ENCODE measurements at regions not wholly inside any gene's neighbourhood (a gene's known extent, or its start where the extent isn't known, plus 50 kb on each side); places are given as distances from the start of the nearest gene placed in this dataset.
"Not testable (repeated sequence)": the region's sequence is repeated elsewhere in the genome, so short reads cannot be mapped to it uniquely, and the experiment has no call there.

- no peak for DNase-seq (ENCODE audit: low read depth in 3 of 3)
Observed at GRCh38 chr1:224791362-224791941, 138.0 kb upstream of the DNAH14 start.

DNA sequence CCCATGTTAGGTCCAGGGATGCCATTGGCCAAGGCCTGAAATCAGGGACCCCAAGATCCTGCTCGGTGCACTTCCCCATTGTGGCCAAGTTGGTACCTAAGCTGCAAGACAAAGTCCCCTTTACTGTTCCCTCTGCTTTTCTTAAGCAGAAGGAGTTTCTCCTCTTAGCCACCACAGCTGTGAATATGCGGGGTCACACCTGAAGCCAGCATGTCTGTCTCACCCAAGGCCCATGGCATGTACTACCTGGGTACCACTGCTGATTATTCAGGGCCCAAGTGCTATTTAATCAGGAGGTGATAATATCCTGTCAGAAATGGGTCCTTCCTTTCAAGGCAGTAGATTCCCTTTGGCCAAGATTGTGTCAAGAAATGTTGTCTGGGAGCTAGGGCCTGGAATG lies 133.9 kb upstream of the DNAH14 start:
- DNase-seq (ENCODE audit: low read depth in 3 of 3): no peak

- no peak for DNase-seq (ENCODE audit: low read depth in 3 of 3)
Observed at GRCh38 chr1:224799083-224799482, 130.4 kb upstream of the DNAH14 start.

DNA sequence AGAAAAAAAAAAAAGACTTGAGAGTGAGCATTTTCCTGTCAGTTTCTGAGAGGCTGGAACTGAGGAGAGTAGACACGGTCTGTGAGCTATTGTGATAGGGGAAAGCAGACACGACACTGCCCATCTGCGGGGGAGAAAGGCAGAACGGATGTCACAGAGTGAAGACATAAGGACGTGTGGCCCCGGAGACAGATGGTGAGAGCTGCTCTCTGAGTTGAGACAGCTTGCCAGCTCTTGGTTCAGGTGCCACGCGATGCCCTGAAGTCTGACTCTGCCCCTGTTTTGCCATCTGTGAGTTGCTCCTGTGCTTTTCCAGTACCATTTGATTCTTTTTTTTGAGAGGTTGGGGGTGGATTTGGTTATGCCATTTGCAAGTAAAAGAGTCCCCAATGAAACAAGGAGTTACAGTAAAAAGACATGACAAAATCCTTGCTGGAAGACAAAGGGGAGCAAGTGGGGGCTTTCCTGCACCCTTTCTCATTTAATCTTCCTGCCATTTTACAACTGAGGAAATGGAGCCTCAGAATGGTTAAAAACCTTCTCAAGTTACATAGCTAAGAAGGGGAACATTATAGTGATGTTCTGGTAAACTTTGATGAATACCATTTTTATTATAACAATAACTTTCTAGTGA lies 128.9 kb upstream of the DNAH14 start:
- no peak for DNase-seq (ENCODE audit: low read depth in 3 of 3)

DNA sequence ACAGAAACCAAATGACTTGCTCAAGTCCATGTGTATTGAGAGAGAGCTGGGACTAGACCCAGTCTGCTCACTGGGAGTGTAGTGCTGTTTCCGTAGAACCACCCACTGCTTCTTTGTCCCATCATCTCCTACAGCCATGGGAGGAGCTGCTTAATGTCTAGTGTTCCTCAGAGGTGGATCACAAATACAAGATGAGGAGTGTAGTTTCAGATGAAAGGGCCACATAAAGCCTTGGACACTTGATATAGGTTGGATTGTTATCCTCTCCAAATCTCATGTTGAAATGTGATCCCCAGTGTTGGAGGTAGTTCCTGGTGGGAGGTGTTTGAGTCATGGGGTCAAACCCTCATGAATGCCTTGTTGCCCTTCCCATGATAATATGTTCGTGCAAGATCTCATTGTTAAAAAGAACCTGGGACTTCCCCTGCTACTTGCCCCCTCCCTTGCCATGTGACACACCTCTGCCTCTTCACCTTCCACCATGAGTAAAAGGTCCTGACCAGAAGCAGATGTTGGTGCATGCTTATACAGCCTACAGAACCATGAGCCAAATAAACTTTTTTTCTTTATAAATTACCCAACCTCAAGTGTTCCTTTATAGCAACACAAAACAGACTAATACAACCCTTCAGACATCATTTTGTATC lies 127.5 kb upstream of the DNAH14 start:
- no peak for DNase-seq (ENCODE audit: low read depth in 3 of 3)

GRCh38 chr1:224802617-224803016 lies 126.9 kb upstream of the DNAH14 start:
- DNase-seq (ENCODE audit: low read depth in 3 of 3): no peak

DNA sequence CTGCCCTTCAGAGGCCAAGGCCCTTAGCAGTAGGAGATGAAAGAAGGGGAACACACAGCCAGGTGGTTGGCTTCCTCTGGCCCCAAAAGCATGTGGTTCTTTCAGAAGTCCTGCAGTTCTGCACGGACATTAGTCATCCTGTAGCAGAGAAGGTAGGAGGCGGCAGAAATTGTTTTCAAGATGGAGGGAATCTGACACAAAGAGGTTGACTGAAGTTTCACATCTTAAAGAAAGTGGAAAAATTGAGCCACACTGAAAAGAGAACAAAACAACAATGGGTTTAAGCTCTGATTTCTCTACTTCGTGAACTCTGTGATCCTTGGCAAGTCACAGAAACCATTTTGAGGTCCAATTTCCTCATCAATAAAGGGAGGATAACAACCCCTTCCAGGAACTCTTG lies 125.3 kb upstream of the DNAH14 start:
- DNase-seq (ENCODE audit: low read depth in 3 of 3): no peak

DNA sequence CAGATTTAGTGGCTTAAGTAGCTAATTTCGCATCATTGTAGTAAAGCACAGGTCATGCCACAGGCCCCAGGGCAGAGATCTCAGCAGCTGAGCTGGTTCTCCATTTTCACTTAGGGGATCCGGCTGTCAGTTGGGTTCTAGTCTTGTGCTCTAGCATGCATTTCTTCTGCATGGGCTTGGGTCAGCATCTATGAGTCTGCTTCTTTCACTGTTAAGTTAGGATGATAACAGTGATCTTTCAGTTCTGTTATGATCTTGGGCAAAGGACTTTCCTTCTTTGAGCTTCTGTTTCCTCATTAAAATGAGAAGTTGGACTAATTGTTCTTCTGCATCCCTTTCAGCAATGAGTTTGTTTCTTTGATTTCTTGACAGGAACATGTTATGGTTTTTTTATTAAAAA lies 123.6 kb upstream of the DNAH14 start:
- DNase-seq (ENCODE audit: low read depth in 3 of 3): no peak

DNA sequence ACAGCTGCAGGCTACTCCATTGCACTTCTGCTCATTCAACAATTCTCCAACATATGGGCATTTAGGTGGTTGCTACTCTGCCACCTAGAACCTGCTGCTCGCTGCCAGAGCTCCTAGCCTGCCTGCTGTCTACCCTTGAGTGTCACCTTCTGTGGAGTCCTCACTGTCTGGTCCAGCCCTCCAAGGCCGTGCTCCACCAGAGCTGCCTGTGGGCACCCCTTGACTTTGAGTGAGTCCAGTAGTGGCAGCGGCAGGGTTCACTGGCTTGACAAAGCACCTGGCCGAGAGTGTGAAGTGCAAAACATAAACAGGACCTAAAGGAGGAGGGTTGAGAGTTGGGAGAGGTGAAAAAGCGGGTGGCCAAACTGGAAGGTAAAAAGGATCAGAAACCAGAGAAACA lies 120.3 kb upstream of the DNAH14 start:
- DNase-seq (ENCODE audit: low read depth in 3 of 3): no peak

- no peak for DNase-seq (ENCODE audit: low read depth in 3 of 3)
Observed at GRCh38 chr1:224809613-224810012, 119.9 kb upstream of the DNAH14 start.

- no peak for DNase-seq (ENCODE audit: low read depth in 3 of 3)
Observed at GRCh38 chr1:224811564-224811963, 117.9 kb upstream of the DNAH14 start.

DNA sequence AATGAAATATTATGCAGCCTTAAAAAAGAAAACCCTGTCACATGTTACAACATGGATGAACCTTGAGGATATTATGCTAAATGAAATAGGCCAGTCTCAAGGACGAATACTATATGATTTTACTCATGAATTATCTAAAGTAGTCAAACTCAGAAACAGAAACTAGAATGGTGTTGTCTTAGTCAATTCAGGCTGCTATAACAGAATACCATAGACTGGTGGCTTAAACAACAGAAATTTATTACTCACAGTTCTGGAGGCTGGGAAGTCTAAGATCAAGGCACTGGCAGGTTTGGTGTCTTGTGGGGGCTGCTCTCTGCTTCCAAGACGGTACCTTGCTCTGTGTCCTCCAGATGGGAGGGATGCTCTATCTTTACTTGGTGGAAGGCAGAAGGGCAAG lies 113.8 kb upstream of the DNAH14 start:
- no peak for DNase-seq (ENCODE audit: low read depth in 3 of 3)

DNA sequence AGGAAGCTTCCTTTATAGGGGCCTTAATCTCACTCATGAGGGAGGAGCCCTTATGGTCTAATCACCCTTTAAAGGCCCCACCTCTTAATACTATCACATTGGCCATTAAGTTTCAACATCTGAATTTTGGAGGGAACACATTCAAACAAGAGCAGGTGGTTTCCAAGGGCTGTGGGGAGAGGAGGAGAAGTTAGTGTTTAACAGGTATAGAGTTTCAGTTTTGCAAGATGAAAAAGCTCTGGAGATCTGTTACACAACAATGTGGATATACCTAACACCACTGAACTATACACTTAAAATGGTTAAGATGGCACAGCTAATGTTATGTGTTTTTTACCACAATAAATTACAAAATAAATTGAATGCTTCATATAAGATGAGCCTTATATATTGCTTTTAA lies 113.4 kb upstream of the DNAH14 start:
- no peak for DNase-seq (ENCODE audit: low read depth in 3 of 3)

DNA sequence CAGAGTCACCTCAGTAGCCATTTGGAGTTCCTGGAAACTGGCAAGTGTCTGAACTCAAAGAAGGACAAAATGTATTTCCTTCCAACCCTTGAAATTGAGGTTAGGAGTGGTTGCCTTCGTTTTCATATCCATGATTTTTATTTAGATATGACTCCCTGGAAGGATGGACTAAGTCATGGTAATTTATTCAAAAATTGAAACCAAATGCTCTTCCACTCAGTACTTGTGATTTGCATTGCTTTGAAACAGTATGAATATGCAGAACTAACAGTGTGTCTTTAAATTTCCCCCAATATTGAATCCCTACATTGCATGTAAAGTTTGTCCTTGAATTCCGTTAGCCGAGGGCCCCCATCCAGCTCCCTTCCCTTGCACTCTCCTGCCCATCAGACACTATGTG lies 112.1 kb upstream of the DNAH14 start:
- DNase-seq (ENCODE audit: low read depth in 3 of 3): no peak

GRCh38 chr1:224819861-224820260 lies 109.6 kb upstream of the DNAH14 start:
- no peak for DNase-seq (ENCODE audit: low read depth in 3 of 3)

DNA sequence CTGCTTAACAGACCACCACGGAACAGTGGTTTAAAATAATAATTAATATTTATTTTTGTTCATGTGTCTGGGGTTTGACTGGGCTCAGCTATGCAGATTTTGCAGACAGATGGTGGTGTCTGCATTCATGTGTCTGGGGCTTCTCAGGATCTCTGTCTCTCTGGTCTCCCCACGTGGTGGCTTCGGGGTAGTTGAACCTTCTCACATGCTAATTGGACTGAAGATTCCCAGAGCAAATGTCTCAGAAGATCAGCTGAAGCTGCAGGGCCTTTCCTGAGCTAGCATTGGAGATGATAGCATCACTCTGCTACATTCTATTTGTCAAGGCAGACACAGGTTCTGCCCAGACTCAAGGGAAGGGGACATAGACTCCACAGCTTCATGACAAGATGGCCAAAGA lies 109.1 kb upstream of the DNAH14 start:
- no peak for DNase-seq (ENCODE audit: low read depth in 3 of 3)

GRCh38 chr1:224821751-224822150 lies 107.7 kb upstream of the DNAH14 start:
- DNase-seq (ENCODE audit: low read depth in 3 of 3): not testable (repeated sequence)

DNA sequence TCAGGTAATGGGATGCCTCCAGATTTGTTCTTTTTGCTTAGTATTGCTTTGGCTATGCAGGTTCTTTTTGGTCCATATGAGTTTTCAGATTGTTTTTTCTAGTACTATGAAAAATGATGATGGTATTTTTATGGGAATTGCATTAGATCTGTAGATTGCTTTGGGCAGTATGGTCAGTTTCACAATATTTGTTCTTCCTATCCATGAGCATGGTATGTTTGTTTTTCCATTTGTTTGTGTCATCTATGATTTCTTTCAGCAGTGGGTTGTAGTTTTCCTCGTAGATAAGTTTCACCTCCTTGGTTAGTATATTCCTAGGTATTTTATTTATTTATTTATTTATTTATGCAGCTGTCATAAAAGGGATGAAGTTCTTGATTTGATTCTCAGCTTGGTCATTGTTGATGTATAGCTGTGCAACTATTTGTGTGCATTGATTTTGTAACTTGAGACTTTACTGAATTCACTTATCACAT lies 103.9 kb upstream of the DNAH14 start:
- no peak for DNase-seq (ENCODE audit: low read depth in 3 of 3)

DNA sequence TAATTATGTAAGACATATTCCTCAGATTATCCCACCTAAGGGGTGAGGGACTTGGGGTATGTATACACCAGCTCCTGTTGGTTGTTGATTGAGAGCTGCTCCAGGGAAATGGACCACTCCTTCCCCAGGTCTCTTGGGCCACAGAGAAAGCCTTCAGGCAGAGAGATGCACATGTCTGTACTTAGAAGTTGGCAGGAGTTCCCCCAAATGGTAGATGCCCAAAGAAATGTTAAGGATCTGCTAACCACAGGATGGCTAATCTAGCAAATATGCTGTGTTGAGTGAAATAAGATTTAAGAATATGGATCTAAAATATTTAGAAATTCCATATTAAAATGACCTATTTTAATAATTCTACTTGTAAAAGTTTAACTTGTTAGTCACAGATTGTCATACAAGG lies 100.8 kb upstream of the DNAH14 start:
- DNase-seq (ENCODE audit: low read depth in 3 of 3): no peak

GRCh38 chr1:224831501-224831900 lies 98.0 kb upstream of the DNAH14 start:
- DNase-seq (ENCODE audit: low read depth in 3 of 3): no peak

GRCh38 chr1:224839648-224840300 lies 89.7 kb upstream of the DNAH14 start:
- DNase-seq (ENCODE audit: low read depth in 3 of 3): not testable (repeated sequence)

- DNase-seq (ENCODE audit: low read depth in 3 of 3): not testable (repeated sequence)
Observed at GRCh38 chr1:224841803-224842202, 87.7 kb upstream of the DNAH14 start.

All from stimulated activated CD4-positive, alpha-beta T cell treated with anti-CD3 and anti-CD28 coated beads, TNF-alpha, amount 100 ng/mL, for 48 hours (primary cell).